Caco-2 (cell line): ENCODE measurements at regions not wholly inside any gene's neighbourhood (a gene's known extent, or its start where the extent isn't known, plus 50 kb on each side); places are given as distances from the start of the nearest gene placed in this dataset.

ENCODE experiments used
- BruUV-seq: library from RNA; stranded (reverse); fragments of 400-500 nt; replicated peaks from 2 replicates; lab custom pipeline; 2021; lab: Mats Ljungman, UMichigan
- CTCF ChIA-PET: fragments of 300-600 bp; sonication (Branson Sonifier 250); formaldehyde crosslinking; loops from one replicate; lab custom pipeline; 2022; ENCODE audit warnings: antibody characterized with exemption; lab: Charles Lee
- POLR2A ChIA-PET: fragments of 300-600 bp; sonication (Branson Sonifier 250); formaldehyde crosslinking; loops from one replicate; lab custom pipeline; 2022; ENCODE audit warnings: antibody characterized with exemption; lab: Charles Lee
- DNase-seq, 2 experiments: peaks; one replicate each; pipeline versions ENCODE4 v3.0.0 to v3.0.0-alpha.2; 2020 to 2022
- H3K27me3 ChIP-seq: replicated peaks from 2 replicates; pipeline ENCODE4 v1.6.0; 2011; ENCODE audit warnings: low read length; ENCODE audit not compliant: control insufficient read depth, insufficient read depth
- H3K36me3 ChIP-seq: 2 replicates; pipeline ENCODE4 v1.5.1; 2011; ENCODE audit warnings: low read length; ENCODE audit not compliant: control insufficient read depth, insufficient read depth
- H3K4me1 ChIP-seq: fragments of 250-450 bp; sonication (Bioruptor Pico); 2 replicates; pipeline ENCODE4 v1.5.1; 2020; ENCODE audit warnings: mild to moderate bottlenecking
- H3K4me3 ChIP-seq: 2 replicates; pipeline ENCODE4 v1.5.1; 2011; ENCODE audit warnings: low read depth, mild to moderate bottlenecking, control low read depth, low read length
- H3K9me3 ChIP-seq: fragments of 250-450 bp; sonication (Bioruptor Pico); 2 replicates; pipeline ENCODE4 v1.5.1; 2020; ENCODE audit warnings: mild to moderate bottlenecking, moderate library complexity
- H3K27ac Mint-ChIP-seq: one replicate; pipeline ENCODE4 v1.8.0; 2022; ENCODE audit warnings: mixed read lengths; ENCODE audit not compliant: unreplicated experiment
- H3K27me3 Mint-ChIP-seq: one replicate; pipeline ENCODE4 v1.8.0; 2022; ENCODE audit warnings: mixed read lengths; ENCODE audit not compliant: insufficient read depth, unreplicated experiment
- H3K36me3 Mint-ChIP-seq: one replicate; pipeline ENCODE4 v1.8.0; 2022; ENCODE audit warnings: mild to moderate bottlenecking, mixed read lengths; ENCODE audit not compliant: insufficient read depth, unreplicated experiment
- H3K4me1 Mint-ChIP-seq: one replicate; pipeline ENCODE4 v1.8.0; 2022; ENCODE audit warnings: low read depth, mixed read lengths; ENCODE audit not compliant: unreplicated experiment
- H3K4me3 Mint-ChIP-seq: one replicate; pipeline ENCODE4 v1.8.0; 2022; ENCODE audit warnings: mild to moderate bottlenecking, moderate library complexity, mixed read lengths; ENCODE audit not compliant: unreplicated experiment
- H3K9me3 Mint-ChIP-seq: one replicate; pipeline ENCODE4 v1.8.0; 2022; ENCODE audit warnings: mixed read lengths; ENCODE audit not compliant: unreplicated experiment
- CTCF ChIP-seq, 2 experiments: fragments of 200-600 bp in 1 of 2; IDR thresholded peaks; 1 replicate in 1 of 2; 2 replicates in 1 of 2; pipeline versions ENCODE4 v1.5.1 to v1.8.0; 2011 to 2022; ENCODE audit warnings: antibody characterized with exemption in 1 of 2, control low read depth in 1 of 2, inconsistent platforms in 1 of 2, low read depth in 1 of 2, low read length in 1 of 2, mild to moderate bottlenecking in 1 of 2, moderate library complexity in 1 of 2; ENCODE audit not compliant: insufficient read depth in 1 of 2, severe bottlenecking in 1 of 2, unreplicated experiment in 1 of 2
- intact Hi-C: fragments of 100-400 bp; cut with micrococcal nuclease; formaldehyde crosslinking; loops from one replicate; pipeline ENCODE4 v1.10.0; 2022; ENCODE audit not compliant: unreplicated experiment

DNA sequence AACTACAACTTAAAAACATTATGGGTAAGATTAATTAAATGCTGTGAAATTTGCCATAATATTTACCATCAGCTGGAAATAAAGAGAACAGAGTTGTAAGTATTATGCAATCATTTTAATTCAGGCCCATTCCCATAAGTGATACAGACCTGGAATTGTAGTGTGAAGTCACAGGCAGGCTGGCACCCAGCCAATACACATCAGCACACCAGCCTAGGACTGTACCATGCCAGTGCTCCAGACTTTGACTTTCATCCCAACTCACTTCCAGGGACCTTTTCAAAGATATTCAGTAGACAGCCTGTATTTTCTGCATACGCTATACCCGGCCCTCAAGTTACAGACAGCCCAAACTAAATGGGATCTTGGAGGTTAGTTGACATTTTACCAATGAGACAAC, 143.3 kb downstream of the TES start:
- Mint-ChIP-seq H3K27ac (no peak overlapping the region), H3K9me3 (peaks cover 9% of the 10 kb centered on the region), H3K4me3 (no peak overlapping the region), H3K27me3 (no peaks in the 10 kb centered on the region), H3K4me1 (peaks cover 16% of the 10 kb centered on the region), H3K36me3 (no peaks in the 10 kb centered on the region)
- intact Hi-C loops: no loop called here
- Histone ChIP-seq H3K9me3 (no peaks in the 10 kb centered on the region), H3K36me3 (no peaks in the 10 kb centered on the region), H3K4me3 (no peak overlapping the region), H3K4me1 (peaks cover 34% of the 10 kb centered on the region), H3K27me3 (no peaks in the 10 kb centered on the region)
- ChIA-PET POLR2A (interaction anchor here (0.7 kb wide), 1 partner anchor 582 kb away, joined by 3 read pairs; no protein-coding TSS in a partner anchor), CTCF (no interaction called here)
- no peak for TF ChIP-seq CTCF (IDR thresholded peaks at IDR 0.05; ENCODE audit: insufficient read depth in 1 of 2, low read depth in 1 of 2, low read length in 1 of 2, severe bottlenecking in 1 of 2, unreplicated experiment in 1 of 2)
- no TSS peak for BruUV-seq
- DNase-seq: no peak

GRCh38 chr7:116354171-116354545, 143.8 kb downstream of the TES start:
- Histone ChIP-seq H3K4me1 (peaks cover 34% of the 10 kb centered on the region), H3K36me3 (no peaks in the 10 kb centered on the region), H3K4me3 (no peak overlapping the region), H3K27me3 (no peaks in the 10 kb centered on the region), H3K9me3 (no peaks in the 10 kb centered on the region)
- Mint-ChIP-seq H3K27me3 (no peaks in the 10 kb centered on the region), H3K9me3 (peaks cover 3% of the 10 kb centered on the region), H3K4me3 (no peak overlapping the region), H3K27ac (peak overlapping the region; percentile 71), H3K4me1 (peaks cover 16% of the 10 kb centered on the region), H3K36me3 (no peaks in the 10 kb centered on the region)
- DNase-seq: no peak
- ChIA-PET POLR2A (interaction anchor here (0.7 kb wide), 1 partner anchor 582 kb away, joined by 3 read pairs; no protein-coding TSS in a partner anchor), CTCF (no interaction called here)
- no peak for TF ChIP-seq CTCF (IDR thresholded peaks at IDR 0.05; ENCODE audit: insufficient read depth in 1 of 2, low read depth in 1 of 2, low read length in 1 of 2, severe bottlenecking in 1 of 2, unreplicated experiment in 1 of 2)
- intact Hi-C loops: no loop called here
- no TSS peak for BruUV-seq

DNA sequence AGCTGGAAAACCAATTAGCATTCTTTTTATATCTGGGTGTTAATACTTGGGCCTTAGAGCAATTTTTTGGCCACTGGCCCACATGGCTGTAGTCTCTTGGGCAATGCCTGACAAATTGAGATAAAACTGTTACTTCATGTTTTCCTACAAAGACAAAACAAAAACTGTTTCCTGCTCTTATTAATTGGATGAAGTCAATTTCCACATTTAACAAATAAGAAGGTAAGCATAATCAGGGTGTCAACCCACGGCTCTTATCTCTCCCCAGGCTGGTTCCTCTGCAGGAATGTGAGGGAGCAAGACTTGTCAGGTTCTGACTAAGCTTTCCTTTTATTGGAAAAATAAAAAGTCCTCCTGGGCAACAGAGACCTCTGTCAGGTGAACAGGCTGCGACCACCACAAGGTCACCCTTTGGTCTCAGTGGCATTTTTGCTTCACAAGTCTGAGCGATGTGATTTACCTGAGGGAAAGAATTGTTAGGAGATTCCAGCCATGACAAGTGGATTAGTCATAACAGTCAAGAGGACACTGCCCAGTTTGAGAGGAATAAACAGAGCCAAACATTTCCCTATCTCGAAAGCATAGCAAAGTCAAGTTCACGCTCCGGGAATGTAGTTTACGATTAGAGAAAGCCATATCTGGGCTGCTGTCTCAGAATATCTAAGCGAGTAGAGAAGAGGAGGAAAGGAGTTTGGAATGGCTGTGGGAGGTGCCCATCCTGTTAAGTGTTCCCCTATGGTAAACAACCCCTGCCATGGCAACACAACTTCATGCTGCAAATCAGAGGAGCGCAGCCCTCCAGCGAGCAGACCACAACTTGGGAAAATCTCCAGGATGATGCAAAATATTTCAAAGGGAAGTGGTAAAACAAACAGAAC, 144.4 kb downstream of the TES start:
- H3K4me1 ChIP-seq: peaks cover 34% of the 10 kb centered on the region
- no peak for TF ChIP-seq CTCF (IDR thresholded peaks at IDR 0.05; ENCODE audit: insufficient read depth in 1 of 2, low read depth in 1 of 2, low read length in 1 of 2, severe bottlenecking in 1 of 2, unreplicated experiment in 1 of 2)
- ChIA-PET POLR2A (interaction anchor here (0.7 kb wide), 1 partner anchor 581 kb away, joined by 3 read pairs; no protein-coding TSS in a partner anchor), CTCF (no interaction called here)
- H3K27me3 Mint-ChIP-seq: no peaks in the 10 kb centered on the region
- H3K9me3 ChIP-seq: no peaks in the 10 kb centered on the region
- H3K36me3 ChIP-seq: no peaks in the 10 kb centered on the region
- no peak overlapping the region for H3K4me3 ChIP-seq
- intact Hi-C loops: loop anchor here (5.0 kb wide), 1 partner anchor 182 kb away; no protein-coding TSS in a partner anchor
- peak; percentile 52 to 54 for DNase-seq
- H3K4me3 Mint-ChIP-seq: peak overlapping the region; percentile 47
- peak overlapping the region; percentile 71 for H3K27ac Mint-ChIP-seq
- peaks cover 16% of the 10 kb centered on the region for H3K4me1 Mint-ChIP-seq
- no peaks in the 10 kb centered on the region for H3K9me3 Mint-ChIP-seq
- H3K36me3 Mint-ChIP-seq: no peaks in the 10 kb centered on the region
- H3K27me3 ChIP-seq: no peaks in the 10 kb centered on the region
- no TSS peak for BruUV-seq
